GM21360 (cell line): ENCODE measurements at regions not wholly inside any gene's neighbourhood (a gene's known extent, or its start where the extent isn't known, plus 50 kb on each side); places are given as distances from the start of the nearest gene placed in this dataset.

Experiments
- ATAC-seq: cut with Tn5 transposase; IDR thresholded peaks from one replicate; pipeline ENCODE4 v1.9.1; 2021; ENCODE audit warnings: mild to moderate bottlenecking, moderate library complexity; ENCODE audit not compliant: unreplicated experiment

GRCh38 chr11:23542816-23543215 lies 682.5 kb upstream of the CCDC179 start:
- no peak for ATAC-seq

- ATAC-seq: no peak
Observed at GRCh38 chr11:23543651-23544222, 683.5 kb upstream of the CCDC179 start.

- no peak for ATAC-seq
Observed at GRCh38 chr11:23551706-23552105, 691.4 kb upstream of the CCDC179 start.

- ATAC-seq: no peak
Observed at GRCh38 chr11:23554002-23554401, 693.7 kb upstream of the CCDC179 start.

- no peak for ATAC-seq
Observed at GRCh38 chr11:23555085-23555484, 694.8 kb upstream of the CCDC179 start.

GRCh38 chr11:23556163-23556750 lies 696.0 kb upstream of the CCDC179 start:
- ATAC-seq: no peak

- ATAC-seq: no peak
Observed at GRCh38 chr11:23563591-23563990, 703.3 kb upstream of the CCDC179 start.

- no peak for ATAC-seq
Observed at GRCh38 chr11:23564370-23564769, 704.1 kb upstream of the CCDC179 start.

- no peak for ATAC-seq
Observed at GRCh38 chr11:23569134-23569533, 708.9 kb upstream of the CCDC179 start.

- ATAC-seq: no peak
Observed at GRCh38 chr11:23569547-23569946, 709.3 kb upstream of the CCDC179 start.

- no peak for ATAC-seq
Observed at GRCh38 chr11:23570828-23571227, 710.6 kb upstream of the CCDC179 start.

- ATAC-seq: no peak
Observed at GRCh38 chr11:23573429-23573828, 713.2 kb upstream of the CCDC179 start.

GRCh38 chr11:23574149-23574548 lies 713.9 kb upstream of the CCDC179 start:
- no peak for ATAC-seq

GRCh38 chr11:23577296-23577695 lies 717.0 kb upstream of the CCDC179 start:
- ATAC-seq: no peak

- no peak for ATAC-seq
Observed at GRCh38 chr11:23585416-23586104, 725.3 kb upstream of the CCDC179 start.

- ATAC-seq: no peak
Observed at GRCh38 chr11:23586173-23586572, 725.9 kb upstream of the CCDC179 start.

GRCh38 chr11:23590596-23591308 lies 730.5 kb upstream of the CCDC179 start:
- ATAC-seq: no peak

- no peak for ATAC-seq
Observed at GRCh38 chr11:23594755-23595154, 734.5 kb upstream of the CCDC179 start.

- no peak for ATAC-seq
Observed at GRCh38 chr11:23604966-23605365, 744.7 kb upstream of the CCDC179 start.

GRCh38 chr11:23606191-23606590 lies 745.9 kb upstream of the CCDC179 start:
- ATAC-seq: no peak

- no peak for ATAC-seq
Observed at GRCh38 chr11:23611726-23612125, 751.5 kb upstream of the CCDC179 start.

- ATAC-seq: no peak
Observed at GRCh38 chr11:23620617-23621016, 760.3 kb upstream of the CCDC179 start.
